ENCODE measurements at regions not wholly inside any gene's neighbourhood (a gene's known extent, or its start where the extent isn't known, plus 50 kb on each side); places are given as distances from the start of the nearest gene placed in this dataset.

DNA sequence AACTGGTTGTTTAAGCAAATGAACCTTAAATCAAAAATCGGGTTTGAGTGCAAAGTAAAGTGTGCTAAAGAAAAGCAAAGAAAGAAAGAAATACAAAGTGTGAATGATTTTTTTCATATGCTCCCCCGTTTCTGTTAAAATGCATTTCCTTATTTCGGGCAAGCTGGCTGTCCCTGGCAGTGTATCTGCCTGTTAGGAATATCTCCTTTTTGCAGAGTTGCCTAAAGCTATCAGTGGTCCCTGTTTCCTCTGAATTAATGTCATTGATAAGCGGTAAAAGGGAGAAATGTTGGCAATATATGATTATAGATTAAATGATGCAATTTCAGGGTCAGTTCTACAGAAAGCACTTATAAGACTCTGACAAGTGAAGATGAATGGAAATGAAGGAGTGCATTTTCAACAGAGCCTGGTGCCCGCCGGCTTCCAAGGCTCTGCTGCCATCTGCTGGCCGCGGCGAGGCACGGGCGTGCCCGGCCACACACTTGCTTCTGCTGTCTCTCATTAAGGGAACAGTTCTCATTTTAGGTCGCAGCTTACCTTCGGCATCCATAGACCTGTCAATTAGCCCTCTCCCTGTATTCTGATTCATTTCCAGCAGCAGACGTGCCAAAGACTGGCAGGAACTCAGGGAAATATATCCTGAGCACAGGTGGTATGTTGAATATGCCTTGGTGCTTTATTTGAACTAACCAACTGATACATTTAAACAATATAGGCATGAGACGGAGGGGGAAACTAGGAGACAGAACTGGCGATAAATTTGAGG is 381.9 kb downstream of the C6orf118 start:
- Histone ChIP-seq H3K23ac (ENCODE audit: low read depth, low read length) (no peak overlapping the region), H3K14ac (replicated peaks; ENCODE audit: low read depth, low read length) (no peak overlapping the region), H2AFZ (replicated peaks; ENCODE audit: low read length, poor library complexity) (no peak overlapping the region), H3K9ac (ENCODE audit: low read depth, low read length) (no peak overlapping the region), H3K18ac (ENCODE audit: low read depth, low read length) (no peak overlapping the region), H3K4me3 (ENCODE audit: insufficient read depth, low read depth, low read length) (no peak overlapping the region), H2BK5ac (ENCODE audit: low read depth, low read length, poor library complexity, severe bottlenecking) (no peak overlapping the region), H3K4me2 (ENCODE audit: low read depth, low read length) (no peak overlapping the region), H2BK120ac (ENCODE audit: low read depth, low read length) (no peak overlapping the region), H3K4me1 (ENCODE audit: control insufficient read depth, insufficient read depth, low read length) (no peaks in the 10 kb centered on the region), H2AK9ac (replicated peaks; ENCODE audit: low read depth, low read length, poor library complexity) (no peak overlapping the region), H3K9me3 (ENCODE audit: control insufficient read depth, insufficient read depth, low read length) (peaks cover 10% of the 10 kb centered on the region), H4K8ac (ENCODE audit: low read depth in 2 of 2, low read length in 2 of 2) (no peak overlapping the region), H3K27me3 (ENCODE audit: control insufficient read depth, insufficient read depth, low read length) (no peaks in the 10 kb centered on the region), H3K56ac (ENCODE audit: extremely low read depth, insufficient read depth, low read length) (no peak overlapping the region), H2AK5ac (ENCODE audit: low read depth, low read length) (no peak overlapping the region), H4K5ac (ENCODE audit: low read depth, low read length) (no peak overlapping the region), H3K79me1 (ENCODE audit: low read depth in 1 of 2, low read length in 2 of 2) (no peaks in the 10 kb centered on the region), H3K36me3 (ENCODE audit: control insufficient read depth, insufficient read depth, low read length) (no peaks in the 10 kb centered on the region), H4K91ac (ENCODE audit: insufficient read depth, low read depth, low read length) (no peak overlapping the region), H3K27ac (ENCODE audit: insufficient read depth, low read length) (no peak overlapping the region), H2BK20ac (ENCODE audit: low read depth, low read length) (no peak overlapping the region), H4K20me1 (ENCODE audit: insufficient read depth, low read length) (no peaks in the 10 kb centered on the region), H3K9me1 (ENCODE audit: insufficient read depth, low read length) (no peaks in the 10 kb centered on the region), H2BK15ac (ENCODE audit: low read depth, low read length) (no peak overlapping the region), H3K4ac (ENCODE audit: low read depth, low read length) (no peak overlapping the region)
- in situ Hi-C loops (cut with MboI; ENCODE audit: low sequenced_read_pairs): no loop called here
- ChIA-PET CTCF (no interaction called here), POLR2A (ENCODE audit: unreplicated experiment) (no interaction called here)
- TF ChIP-seq, protein P1, sequence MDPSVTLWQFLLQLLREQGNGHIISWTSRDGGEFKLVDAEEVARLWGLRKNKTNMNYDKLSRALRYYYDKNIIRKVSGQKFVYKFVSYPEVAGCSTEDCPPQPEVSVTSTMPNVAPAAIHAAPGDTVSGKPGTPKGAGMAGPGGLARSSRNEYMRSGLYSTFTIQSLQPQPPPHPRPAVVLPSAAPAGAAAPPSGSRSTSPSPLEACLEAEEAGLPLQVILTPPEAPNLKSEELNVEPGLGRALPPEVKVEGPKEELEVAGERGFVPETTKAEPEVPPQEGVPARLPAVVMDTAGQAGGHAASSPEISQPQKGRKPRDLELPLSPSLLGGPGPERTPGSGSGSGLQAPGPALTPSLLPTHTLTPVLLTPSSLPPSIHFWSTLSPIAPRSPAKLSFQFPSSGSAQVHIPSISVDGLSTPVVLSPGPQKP (IDR thresholded peaks at IDR 0.05; ENCODE audit: borderline replicate concordance, low read depth, low read length): no peak
- peak; percentile 85 for TF ChIP-seq RAD21 (IDR thresholded peaks at IDR 0.05; ENCODE audit: low read length)
- TF ChIP-seq BHLHE40 (IDR thresholded peaks at IDR 0.05; ENCODE audit: low read depth, low read length): no peak
- TF ChIP-seq, protein P2, sequence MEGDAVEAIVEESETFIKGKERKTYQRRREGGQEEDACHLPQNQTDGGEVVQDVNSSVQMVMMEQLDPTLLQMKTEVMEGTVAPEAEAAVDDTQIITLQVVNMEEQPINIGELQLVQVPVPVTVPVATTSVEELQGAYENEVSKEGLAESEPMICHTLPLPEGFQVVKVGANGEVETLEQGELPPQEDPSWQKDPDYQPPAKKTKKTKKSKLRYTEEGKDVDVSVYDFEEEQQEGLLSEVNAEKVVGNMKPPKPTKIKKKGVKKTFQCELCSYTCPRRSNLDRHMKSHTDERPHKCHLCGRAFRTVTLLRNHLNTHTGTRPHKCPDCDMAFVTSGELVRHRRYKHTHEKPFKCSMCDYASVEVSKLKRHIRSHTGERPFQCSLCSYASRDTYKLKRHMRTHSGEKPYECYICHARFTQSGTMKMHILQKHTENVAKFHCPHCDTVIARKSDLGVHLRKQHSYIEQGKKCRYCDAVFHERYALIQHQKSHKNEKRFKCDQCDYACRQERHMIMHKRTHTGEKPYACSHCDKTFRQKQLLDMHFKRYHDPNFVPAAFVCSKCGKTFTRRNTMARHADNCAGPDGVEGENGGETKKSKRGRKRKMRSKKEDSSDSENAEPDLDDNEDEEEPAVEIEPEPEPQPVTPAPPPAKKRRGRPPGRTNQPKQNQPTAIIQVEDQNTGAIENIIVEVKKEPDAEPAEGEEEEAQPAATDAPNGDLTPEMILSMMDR (conservative IDR thresholded peaks at IDR 0.05; ENCODE audit: low read depth, low read length): peak; percentile 81
- TF ChIP-seq SMC3 (IDR thresholded peaks at IDR 0.05; ENCODE audit: low read depth, low read length): peak; percentile 80
- ATAC-seq (ENCODE audit: low read depth) (peak; percentile 96), DNase-seq (peak; percentile 27)
- WGBS, 2 experiments (ENCODE audit: extremely low coverage in 2 of 2, insufficient read length in 1 of 2): 4% methylated on average over 9 of the region's 17 CpGs; no CpG with 5 or more reads in 1 of the 2 experiments
- intact Hi-C loops (cut with micrococcal nuclease): loop anchor here (1.0 to 2.0 kb wide), 4 partner anchors 122 to 1511 kb away; no protein-coding TSS in a partner anchor
- dilution Hi-C loops (cut with HindIII; ENCODE audit: low sequenced_read_pairs, unreplicated experiment): no loop called here
- no TSS peak for BruUV-seq (replicated peaks)

Measured in IMR-90 (cell line).